Stimulated activated CD4-positive, alpha-beta T cell treated with anti-CD3 and anti-CD28 coated beads, Interleukin-4, amount 100 ng/mL, for 48 hours (primary cell): ENCODE measurements at regions not wholly inside any gene's neighbourhood (a gene's known extent, or its start where the extent isn't known, plus 50 kb on each side); places are given as distances from the start of the nearest gene placed in this dataset.
A peak's percentile ranks its signal among the peaks of the same experiment; 100 is the strongest.
"Not testable (repeated sequence)": the region's sequence is repeated elsewhere in the genome, so short reads cannot be mapped to it uniquely, and the experiment has no call there.

Experiments
- DNase-seq, 2 donors: peaks; one replicate each; pipeline ENCODE4 v3.0.0-alpha.2; 2020; ENCODE audit warnings: low read depth in 2 of 2

GRCh38 chr5:158451203-158451992 lies 592.5 kb upstream of the CLINT1 start:
- no peak for DNase-seq

GRCh38 chr5:158450751-158451171 lies 591.8 kb upstream of the CLINT1 start:
- DNase-seq: no peak

GRCh38 chr5:158446761-158447160 lies 587.8 kb upstream of the CLINT1 start:
- not testable (repeated sequence) for DNase-seq

- not testable (repeated sequence) for DNase-seq
Observed at GRCh38 chr5:158439204-158439603, 580.3 kb upstream of the CLINT1 start.

GRCh38 chr5:158436271-158437065 lies 577.5 kb upstream of the CLINT1 start:
- DNase-seq: no peak

GRCh38 chr5:158435161-158435616 lies 576.2 kb upstream of the CLINT1 start:
- peak; percentile 4 to 7 for DNase-seq

GRCh38 chr5:158434749-158435148 lies 575.8 kb upstream of the CLINT1 start:
- DNase-seq: no peak

- DNase-seq: no peak
Observed at GRCh38 chr5:158433634-158434033, 574.7 kb upstream of the CLINT1 start.

- DNase-seq: no peak
Observed at GRCh38 chr5:158431369-158432029, 572.6 kb upstream of the CLINT1 start.

GRCh38 chr5:158430798-158431167 lies 571.8 kb upstream of the CLINT1 start:
- DNase-seq: no peak

- DNase-seq: no peak
Observed at GRCh38 chr5:158430166-158430797, 571.3 kb upstream of the CLINT1 start.

- no peak for DNase-seq
Observed at GRCh38 chr5:158429564-158429963, 570.6 kb upstream of the CLINT1 start.

- no peak for DNase-seq
Observed at GRCh38 chr5:158423623-158424200, 564.8 kb upstream of the CLINT1 start.

- no peak for DNase-seq
Observed at GRCh38 chr5:158422653-158423515, 563.9 kb upstream of the CLINT1 start.

- no peak for DNase-seq
Observed at GRCh38 chr5:158421319-158421718, 562.4 kb upstream of the CLINT1 start.

GRCh38 chr5:158419186-158419585 lies 560.2 kb upstream of the CLINT1 start:
- DNase-seq: no peak

GRCh38 chr5:158414780-158415179 lies 555.8 kb upstream of the CLINT1 start:
- DNase-seq: no peak

- DNase-seq: no peak
Observed at GRCh38 chr5:158414333-158414762, 555.4 kb upstream of the CLINT1 start.

- no peak for DNase-seq
Observed at GRCh38 chr5:158413122-158413680, 554.3 kb upstream of the CLINT1 start.

- DNase-seq: no peak
Observed at GRCh38 chr5:158410976-158411375, 552.0 kb upstream of the CLINT1 start.
